ENCODE measurements at regions not wholly inside any gene's neighbourhood (a gene's known extent, or its start where the extent isn't known, plus 50 kb on each side); places are given as distances from the start of the nearest gene placed in this dataset.
A peak's percentile ranks its signal among the peaks of the same experiment; 100 is the strongest.

GRCh38 chr12:62192180-62192902 lies 67.9 kb upstream of the USP15 start (continued):
- TF ChIP-seq CTBP1 (IDR thresholded peaks at IDR 0.05; ENCODE audit: borderline replicate concordance) (0 out of 2 replicates have a peak, but pooled peaks have one; percentile 18), MTA3 (IDR thresholded peaks at IDR 0.05; ENCODE audit: borderline replicate concordance) (no peak), ZBTB26 (CRISPR knock-in tag; IDR thresholded peaks at IDR 0.05) (no peak), ARID3B (CRISPR knock-in tag; IDR thresholded peaks at IDR 0.05; ENCODE audit: borderline replicate concordance) (no peak), ZNF436 (CRISPR knock-in tag; IDR thresholded peaks at IDR 0.05) (no peak), TFE3 (CRISPR knock-in tag; IDR thresholded peaks at IDR 0.05) (no peak), CBX3 (IDR thresholded peaks at IDR 0.05; ENCODE audit: borderline replicate concordance in 1 of 2, low read length in 2 of 2) (no peak), CTCFL (IDR thresholded peaks at IDR 0.05; ENCODE audit: borderline replicate concordance, insufficient read depth, low read depth, low read length, poor library complexity, severe bottlenecking) (no peak), CTCF (IDR thresholded peaks at IDR 0.05 in 2 of 3, conservative IDR thresholded peaks at IDR 0.05 in 1 of 3; ENCODE audit: insufficient read depth in 2 of 3, low read depth in 1 of 3, low read length in 3 of 3) (peak; percentile 30 to 83 (median 73); a peak in 5 of 6 replicates), EWSR1 (IDR thresholded peaks at IDR 0.05; ENCODE audit: borderline replicate concordance, low read depth, partially characterized antibody) (no peak), MAX (CRISPR knock-in tag; IDR thresholded peaks at IDR 0.05) (no peak), ZNF639 (CRISPR knock-in tag; conservative IDR thresholded peaks at IDR 0.05 in 1 of 2, IDR thresholded peaks at IDR 0.05 in 1 of 2) (no peak), ZNF384 (IDR thresholded peaks at IDR 0.05; ENCODE audit: low read depth, low read length) (0 out of 2 replicates have a peak, but pooled peaks have one; percentile 24), ZNF79 (CRISPR knock-in tag; IDR thresholded peaks at IDR 0.05; ENCODE audit: low read depth) (no peak), FOXA1 (IDR thresholded peaks at IDR 0.05; ENCODE audit: borderline replicate concordance) (no peak)

All from K562 (cell line).